IPS-20b (cell line): ENCODE measurements at regions not wholly inside any gene's neighbourhood (a gene's known extent, or its start where the extent isn't known, plus 50 kb on each side); places are given as distances from the start of the nearest gene placed in this dataset.

ENCODE experiments used
- H3K27ac ChIP-seq: one replicate; pipeline ENCODE4 v1.5.1; 2013; ENCODE audit warnings: low read length
- H3K27me3 ChIP-seq: 2 replicates; pipeline ENCODE4 v1.6.1; 2013; ENCODE audit warnings: mild to moderate bottlenecking, low read length, inconsistent platforms; ENCODE audit not compliant: insufficient read depth
- H3K36me3 ChIP-seq: 2 replicates; pipeline ENCODE4 v1.6.1; 2013; ENCODE audit warnings: low read depth, mild to moderate bottlenecking, inconsistent platforms, low read length, moderate library complexity; ENCODE audit not compliant: insufficient read depth
- H3K4me1 ChIP-seq: 2 replicates; pipeline ENCODE4 v1.6.1; 2013; ENCODE audit warnings: mild to moderate bottlenecking, control low read depth, inconsistent platforms, low read length, moderate library complexity; ENCODE audit not compliant: insufficient read depth
- H3K4me3 ChIP-seq: 2 replicates; pipeline ENCODE4 v1.5.1; 2013; ENCODE audit warnings: mild to moderate bottlenecking, low read length, inconsistent platforms
- H3K9ac ChIP-seq: 2 replicates; pipeline ENCODE4 v1.6.1; 2013; ENCODE audit warnings: low read depth, mild to moderate bottlenecking, inconsistent platforms, low read length, moderate library complexity
- H3K9me3 ChIP-seq: 2 replicates; pipeline ENCODE4 v1.6.1; 2013; ENCODE audit warnings: mild to moderate bottlenecking, low read depth, low read length, inconsistent platforms; ENCODE audit not compliant: insufficient read depth

GRCh38 chr20:50335866-50336265 is 145.2 kb downstream of the CEBPB start:
- no peaks in the 10 kb centered on the region for H3K4me1 ChIP-seq
- H3K4me3 ChIP-seq, result no peak overlapping the region
- H3K36me3 ChIP-seq, result no peaks in the 10 kb centered on the region
- H3K9ac ChIP-seq, result no peak overlapping the region
- no peak overlapping the region for H3K27ac ChIP-seq
- no peaks in the 10 kb centered on the region for H3K27me3 ChIP-seq
- no peaks in the 10 kb centered on the region for H3K9me3 ChIP-seq

- no peaks in the 10 kb centered on the region for H3K27me3 ChIP-seq
- H3K4me1 ChIP-seq, result no peaks in the 10 kb centered on the region
- no peaks in the 10 kb centered on the region for H3K9me3 ChIP-seq
- H3K27ac ChIP-seq, result no peak overlapping the region
- no peak overlapping the region for H3K9ac ChIP-seq
- H3K4me3 ChIP-seq, result no peak overlapping the region
- no peaks in the 10 kb centered on the region for H3K36me3 ChIP-seq
Measured at GRCh38 chr20:50336661-50337060, 146.0 kb downstream of the CEBPB start.

- H3K36me3 ChIP-seq, result no peaks in the 10 kb centered on the region
- no peak overlapping the region for H3K4me3 ChIP-seq
- no peak overlapping the region for H3K27ac ChIP-seq
- no peaks in the 10 kb centered on the region for H3K27me3 ChIP-seq
- no peak overlapping the region for H3K9ac ChIP-seq
- H3K4me1 ChIP-seq, result no peaks in the 10 kb centered on the region
- no peaks in the 10 kb centered on the region for H3K9me3 ChIP-seq
Measured at GRCh38 chr20:50337521-50338466, 147.2 kb downstream of the CEBPB start.

DNA sequence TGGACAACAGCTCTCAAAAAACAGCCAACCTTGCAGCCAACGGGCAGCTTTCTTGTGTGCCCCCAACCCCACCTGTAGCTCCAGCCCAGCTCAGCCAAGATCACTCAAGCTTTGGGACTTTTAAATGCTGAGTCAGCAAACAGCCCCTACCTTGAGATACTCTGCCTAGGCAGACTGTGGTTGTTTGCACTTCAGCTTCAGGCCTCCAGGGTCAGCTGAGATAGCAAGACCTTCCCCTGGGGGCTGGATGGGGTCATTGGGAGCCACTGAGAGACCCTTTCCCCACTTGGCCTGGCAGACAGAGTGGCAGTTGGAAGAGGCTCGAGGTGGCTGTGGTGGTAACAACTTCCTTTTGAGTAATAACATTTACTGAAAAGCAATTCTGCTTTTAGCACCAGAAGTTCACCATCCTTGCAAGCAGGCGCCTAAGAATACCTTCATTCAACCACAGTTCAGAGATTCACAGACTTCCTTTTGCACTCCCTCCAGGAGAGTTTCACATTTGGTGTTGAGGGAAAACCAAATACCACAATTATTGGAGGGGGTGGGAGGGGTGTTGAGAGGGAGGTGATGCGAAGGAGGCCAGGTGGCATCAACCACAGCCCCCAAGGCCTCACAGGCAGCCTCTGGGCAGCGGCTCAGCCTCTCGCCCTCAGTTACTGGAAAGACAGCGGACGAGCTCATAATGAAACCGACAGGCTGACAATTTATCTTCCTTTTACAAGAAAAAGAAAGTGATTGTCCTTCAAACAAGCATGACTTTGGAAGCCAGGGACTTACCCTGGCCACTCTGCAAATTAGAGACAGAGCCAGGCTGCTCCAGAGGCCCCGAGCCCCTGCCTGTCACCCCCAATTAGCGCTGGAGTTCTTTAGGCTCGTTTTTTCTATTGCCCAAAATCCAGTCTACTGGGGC is 148.1 kb downstream of the CEBPB start:
- H3K36me3 ChIP-seq, result no peaks in the 10 kb centered on the region
- no peak overlapping the region for H3K27ac ChIP-seq
- H3K9ac ChIP-seq, result no peak overlapping the region
- H3K27me3 ChIP-seq, result no peaks in the 10 kb centered on the region
- H3K4me1 ChIP-seq, result no peaks in the 10 kb centered on the region
- no peaks in the 10 kb centered on the region for H3K9me3 ChIP-seq
- H3K4me3 ChIP-seq, result no peak overlapping the region

- Histone ChIP-seq H3K27me3 (no peaks in the 10 kb centered on the region), H3K27ac (no peak overlapping the region), H3K4me3 (no peak overlapping the region), H3K36me3 (no peaks in the 10 kb centered on the region), H3K9ac (no peak overlapping the region), H3K9me3 (no peaks in the 10 kb centered on the region), H3K4me1 (no peaks in the 10 kb centered on the region)
Measured at GRCh38 chr20:50339466-50339901, 148.9 kb downstream of the CEBPB start.

DNA sequence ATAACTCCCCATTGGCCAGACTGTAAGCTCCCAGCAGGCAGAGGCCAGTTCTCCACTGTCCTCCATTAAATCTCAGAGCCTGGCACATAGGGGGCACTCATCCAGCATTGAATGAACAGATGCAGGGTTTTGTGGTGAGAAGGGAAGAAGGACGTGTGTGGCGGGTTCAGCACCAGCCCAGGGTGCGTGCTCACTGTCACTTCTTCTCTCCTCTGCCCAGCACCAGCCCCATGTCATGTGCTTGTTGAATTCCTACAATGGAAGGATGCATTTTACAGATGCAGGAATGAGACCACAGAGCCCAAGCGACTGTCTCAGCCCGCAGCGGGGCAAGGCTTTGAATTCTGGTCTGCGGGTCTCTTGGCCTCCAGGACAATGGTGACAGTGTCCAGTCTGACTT is 149.9 kb downstream of the CEBPB start:
- Histone ChIP-seq H3K9ac (no peak overlapping the region), H3K4me1 (no peaks in the 10 kb centered on the region), H3K36me3 (no peaks in the 10 kb centered on the region), H3K9me3 (no peaks in the 10 kb centered on the region), H3K27ac (no peak overlapping the region), H3K27me3 (no peaks in the 10 kb centered on the region), H3K4me3 (no peak overlapping the region)

DNA sequence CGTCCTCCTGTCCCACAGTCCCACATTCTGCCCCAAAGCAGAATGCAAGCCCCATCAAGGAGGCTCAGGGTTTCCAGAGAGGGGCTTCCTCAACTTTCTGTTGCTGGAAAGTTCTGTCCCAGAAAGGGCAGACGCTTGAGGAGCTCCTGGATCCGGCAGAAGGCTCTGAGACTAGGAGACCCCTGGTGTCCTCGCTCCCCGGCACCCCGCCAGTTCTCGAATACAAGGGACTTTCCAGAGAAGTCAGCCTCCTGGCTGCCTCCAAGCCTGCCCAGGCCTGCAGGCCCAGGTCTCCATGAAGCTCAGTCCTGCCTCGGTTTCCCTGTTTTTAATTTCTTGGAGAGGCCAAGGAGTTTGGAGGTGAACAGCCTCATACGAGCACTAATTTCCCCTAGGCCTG is 150.4 kb downstream of the CEBPB start:
- H3K9ac ChIP-seq, result no peak overlapping the region
- H3K27me3 ChIP-seq, result no peaks in the 10 kb centered on the region
- no peaks in the 10 kb centered on the region for H3K36me3 ChIP-seq
- H3K27ac ChIP-seq, result no peak overlapping the region
- H3K4me3 ChIP-seq, result no peak overlapping the region
- no peaks in the 10 kb centered on the region for H3K4me1 ChIP-seq
- no peaks in the 10 kb centered on the region for H3K9me3 ChIP-seq

GRCh38 chr20:50341880-50342637 is 151.4 kb downstream of the CEBPB start:
- Histone ChIP-seq H3K4me1 (no peaks in the 10 kb centered on the region), H3K36me3 (no peaks in the 10 kb centered on the region), H3K9ac (no peak overlapping the region), H3K9me3 (no peaks in the 10 kb centered on the region), H3K4me3 (no peak overlapping the region), H3K27me3 (no peaks in the 10 kb centered on the region), H3K27ac (no peak overlapping the region)

- Histone ChIP-seq H3K27ac (no peak overlapping the region), H3K9ac (no peak overlapping the region), H3K4me1 (no peaks in the 10 kb centered on the region), H3K4me3 (no peak overlapping the region), H3K27me3 (no peaks in the 10 kb centered on the region), H3K36me3 (no peaks in the 10 kb centered on the region), H3K9me3 (no peaks in the 10 kb centered on the region)
Measured at GRCh38 chr20:50342638-50343102, 152.0 kb downstream of the CEBPB start.

- no peaks in the 10 kb centered on the region for H3K4me1 ChIP-seq
- no peaks in the 10 kb centered on the region for H3K27me3 ChIP-seq
- H3K9me3 ChIP-seq, result no peaks in the 10 kb centered on the region
- no peaks in the 10 kb centered on the region for H3K36me3 ChIP-seq
- no peak overlapping the region for H3K9ac ChIP-seq
- no peak overlapping the region for H3K4me3 ChIP-seq
- no peak overlapping the region for H3K27ac ChIP-seq
Measured at GRCh38 chr20:50343125-50343489, 152.5 kb downstream of the CEBPB start.

- Histone ChIP-seq H3K9me3 (no peaks in the 10 kb centered on the region), H3K27me3 (no peaks in the 10 kb centered on the region), H3K36me3 (no peaks in the 10 kb centered on the region), H3K9ac (no peak overlapping the region), H3K27ac (no peak overlapping the region), H3K4me1 (no peaks in the 10 kb centered on the region), H3K4me3 (no peak overlapping the region)
Measured at GRCh38 chr20:50343490-50344179, 153.0 kb downstream of the CEBPB start.
